HG03558 (cell line): ENCODE measurements at regions not wholly inside any gene's neighbourhood (a gene's known extent, or its start where the extent isn't known, plus 50 kb on each side); places are given as distances from the start of the nearest gene placed in this dataset.

Source experiments
- ATAC-seq: cut with Tn5 transposase; IDR thresholded peaks from one replicate; pipeline ENCODE4 v1.9.1; 2021; ENCODE audit warnings: moderate number of reproducible peaks; ENCODE audit not compliant: unreplicated experiment; ENCODE audit errors: extremely low read depth

DNA sequence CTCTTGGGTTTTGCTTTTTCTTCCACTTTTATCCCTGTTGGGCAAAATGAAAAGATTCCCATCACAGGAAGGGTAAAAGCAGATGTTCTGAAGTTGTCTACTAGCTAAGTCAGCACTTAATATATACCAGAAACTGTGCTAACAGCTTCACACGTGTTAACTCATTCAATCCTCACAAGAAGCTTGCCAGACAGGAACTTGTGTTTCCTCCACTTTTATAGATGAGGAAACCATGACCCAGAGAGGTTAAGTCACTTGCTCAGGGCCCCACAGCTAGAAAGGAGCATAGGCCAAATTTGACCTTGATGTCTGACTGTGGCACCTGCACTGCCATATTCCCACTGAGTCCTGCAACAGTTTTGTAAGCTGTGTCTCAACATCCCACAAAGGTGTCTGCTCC lies 76.8 kb upstream of the EPC2 start:
- no peak for ATAC-seq

DNA sequence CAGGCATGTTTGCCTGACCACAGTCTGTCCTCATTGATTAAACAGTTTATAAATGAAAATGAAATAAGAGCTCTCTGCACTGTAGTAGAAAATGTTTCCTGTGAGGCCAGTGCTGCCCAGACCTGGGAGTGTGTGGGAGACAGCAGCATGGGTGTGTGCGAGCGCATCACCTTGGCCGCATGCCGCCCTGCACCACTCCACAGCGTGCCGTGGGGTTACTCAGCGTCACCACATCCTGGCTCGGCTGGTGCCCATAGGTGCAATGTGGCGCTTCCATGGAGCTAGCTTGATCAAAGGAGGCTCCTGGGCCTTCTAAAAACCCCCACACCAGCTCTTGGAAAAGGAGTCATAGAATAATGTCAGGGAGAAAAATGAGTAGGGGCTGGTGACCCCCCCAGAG lies 76.0 kb upstream of the EPC2 start:
- no peak for ATAC-seq

DNA sequence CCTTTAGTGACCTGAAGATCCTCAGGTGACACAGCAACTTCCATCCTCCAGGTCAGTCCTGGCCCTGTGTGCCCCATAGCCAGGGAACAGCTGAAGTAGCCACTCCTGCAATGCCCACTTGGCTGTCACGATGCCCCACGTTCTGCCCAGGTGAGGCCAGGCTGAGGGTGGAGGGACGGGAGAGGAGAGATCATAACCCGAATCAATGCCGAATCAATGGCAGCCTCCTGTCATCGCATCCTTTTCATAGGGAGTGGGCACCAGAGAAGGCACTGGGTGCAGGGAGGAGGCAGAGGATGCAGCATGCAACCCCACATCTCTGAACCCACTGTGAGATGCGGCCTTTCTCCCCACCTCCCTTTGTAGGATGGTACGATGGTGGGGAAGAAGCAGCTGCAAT lies 75.3 kb upstream of the EPC2 start:
- no peak for ATAC-seq

DNA sequence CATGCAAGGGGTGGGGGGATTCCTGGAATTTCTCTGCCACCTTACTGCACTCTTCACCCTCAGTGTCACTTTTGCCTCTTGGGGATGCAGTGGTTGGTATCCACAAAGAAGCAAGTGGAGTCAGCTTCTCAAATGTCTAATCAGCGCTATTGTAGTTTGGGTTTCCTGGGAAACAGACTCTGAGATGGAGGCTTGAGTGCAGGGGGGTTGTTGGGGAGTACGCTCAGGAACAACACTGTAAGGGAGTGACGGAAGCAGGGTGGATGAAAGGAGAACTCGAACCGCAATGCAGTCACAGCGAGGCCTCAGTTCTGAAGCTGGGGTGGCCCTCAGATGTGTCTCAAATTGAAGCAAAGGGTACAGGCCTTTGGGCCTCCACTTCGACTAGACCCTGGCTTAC lies 73.6 kb upstream of the EPC2 start:
- no peak for ATAC-seq

DNA sequence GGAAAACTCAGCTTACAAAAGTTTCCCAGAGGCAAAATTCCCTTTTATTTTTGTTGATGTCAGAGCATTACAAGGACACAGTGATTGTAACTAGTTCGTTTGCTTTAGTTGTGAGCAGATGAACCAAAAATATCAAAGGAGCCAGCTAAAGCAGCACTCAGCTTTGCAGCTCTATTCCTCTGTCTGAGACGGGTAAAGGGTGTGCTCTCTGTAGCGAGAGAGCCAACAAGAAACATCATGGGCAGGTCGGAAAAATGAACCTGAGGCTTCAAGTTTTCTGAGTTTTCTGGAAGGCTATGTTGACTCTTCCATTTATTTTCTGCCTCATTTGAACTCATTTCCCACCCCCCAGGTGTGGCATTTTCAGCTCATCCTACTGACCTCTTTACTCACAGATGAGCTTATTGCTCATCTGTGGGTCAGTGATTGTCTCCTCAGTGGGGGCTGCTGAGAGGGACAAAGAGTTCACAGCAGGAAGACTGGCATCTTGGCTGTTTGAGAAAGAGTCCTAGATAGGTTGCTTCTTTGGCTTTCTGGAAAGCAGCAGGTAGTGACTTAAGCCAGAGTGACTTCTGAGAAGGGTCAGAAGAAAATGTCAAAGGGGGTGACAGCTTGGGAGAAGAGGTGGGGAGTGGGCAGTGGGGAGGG lies 66.6 kb upstream of the EPC2 start:
- no peak for ATAC-seq

DNA sequence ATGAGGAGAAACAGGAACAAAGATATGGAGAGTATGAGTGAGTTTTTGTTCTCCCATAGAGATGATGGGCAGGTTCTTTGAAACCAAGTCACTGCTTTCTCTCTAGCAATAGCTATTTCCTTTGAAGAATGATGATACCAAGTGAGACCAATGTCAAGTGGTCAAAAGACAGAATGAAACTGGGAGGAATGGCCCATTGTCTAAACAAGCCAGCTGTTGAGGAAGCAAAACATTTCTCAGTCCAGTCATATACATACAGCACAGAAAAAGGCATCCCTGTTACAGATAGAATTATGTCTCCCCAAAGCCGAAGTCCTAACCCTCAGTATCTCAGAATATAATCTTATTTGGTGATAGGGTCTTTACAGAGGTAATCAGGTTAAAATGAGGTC lies 66.1 kb upstream of the EPC2 start:
- ATAC-seq = peak; percentile 68

DNA sequence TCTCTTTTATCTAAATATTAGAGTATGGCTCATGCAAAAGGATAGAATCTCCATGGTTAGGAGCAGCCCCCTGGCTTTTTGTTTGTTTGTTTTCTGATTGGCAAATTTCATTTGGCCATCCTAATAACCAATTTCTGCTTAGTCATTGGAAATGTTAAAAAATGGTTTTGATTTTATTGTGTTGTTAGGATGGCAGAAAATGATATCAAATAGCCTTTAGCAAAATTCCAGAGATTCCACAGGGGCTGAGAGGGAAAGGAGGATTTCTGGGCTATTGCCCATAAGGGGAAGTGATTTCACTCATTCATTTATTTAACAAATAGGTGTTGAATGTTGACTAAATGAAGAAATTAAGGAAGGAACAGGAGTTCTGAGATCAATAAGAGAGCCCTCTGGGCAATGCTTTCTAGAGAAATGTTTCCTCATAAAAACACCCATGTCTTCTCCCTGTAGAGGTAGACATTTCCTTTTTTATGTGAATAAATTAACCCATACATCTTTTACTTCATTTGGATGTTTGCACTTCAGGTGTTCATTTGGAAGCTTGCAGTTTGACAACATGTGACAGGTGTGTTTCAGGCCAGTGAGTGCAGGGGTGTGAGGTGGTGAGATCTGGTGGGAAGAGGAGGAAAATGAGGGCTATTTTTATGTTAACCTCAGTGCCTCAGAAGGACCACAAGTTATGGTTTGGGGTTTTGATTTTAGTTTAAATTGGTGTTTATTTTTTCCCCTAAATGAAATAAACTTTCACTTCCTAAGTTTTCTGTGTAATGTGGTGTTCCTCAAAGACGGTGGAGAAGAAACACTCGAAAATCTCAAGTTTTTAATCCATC lies 61.7 kb upstream of the EPC2 start:
- no peak for ATAC-seq

DNA sequence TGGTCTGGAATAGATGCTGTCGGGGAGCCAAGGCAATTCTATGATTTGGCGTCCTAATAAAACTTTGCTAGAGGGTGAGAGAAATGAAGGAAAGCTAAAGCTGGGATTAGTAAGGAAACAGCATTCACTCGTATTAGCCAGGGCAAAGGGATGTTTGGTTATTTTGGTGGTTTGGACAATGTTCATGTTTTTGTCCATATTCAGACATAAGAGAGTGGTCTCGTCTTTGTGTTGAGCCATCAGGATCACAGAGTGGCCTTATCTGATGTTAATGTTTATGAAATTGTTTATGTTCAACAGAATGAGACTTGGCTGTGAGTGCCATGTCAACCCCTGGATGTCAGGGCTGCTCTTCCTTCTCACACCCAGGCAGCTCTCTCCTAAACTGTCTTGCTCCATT lies 58.9 kb upstream of the EPC2 start:
- no peak for ATAC-seq

DNA sequence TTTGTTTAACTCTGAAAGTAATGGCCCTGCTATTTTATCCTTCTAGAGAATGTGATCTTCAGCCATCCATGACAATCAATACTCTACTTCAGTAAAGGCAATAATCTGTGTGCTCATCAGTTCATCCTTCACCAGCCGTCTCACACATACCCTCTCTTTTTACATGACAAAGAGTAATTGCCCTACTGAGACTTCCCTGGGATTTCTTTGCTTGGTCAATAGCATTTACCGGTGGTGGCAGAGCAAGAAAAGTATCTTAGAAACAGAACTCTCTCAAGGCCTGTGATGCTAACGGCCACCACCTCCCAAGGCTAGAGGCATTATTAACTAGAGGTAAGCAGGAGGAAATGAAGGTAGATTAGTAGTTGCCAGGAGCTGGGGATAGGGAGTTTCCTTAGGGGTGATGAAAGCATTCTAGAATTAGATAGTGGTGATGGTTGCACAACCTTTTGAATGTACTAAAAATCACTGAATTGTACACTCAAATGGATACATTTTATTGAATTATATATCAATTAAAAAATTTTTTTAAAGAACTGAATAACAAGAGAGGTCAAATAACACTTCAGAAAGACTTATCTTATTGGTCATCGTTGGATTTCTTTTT lies 57.9 kb upstream of the EPC2 start:
- ATAC-seq = no peak

DNA sequence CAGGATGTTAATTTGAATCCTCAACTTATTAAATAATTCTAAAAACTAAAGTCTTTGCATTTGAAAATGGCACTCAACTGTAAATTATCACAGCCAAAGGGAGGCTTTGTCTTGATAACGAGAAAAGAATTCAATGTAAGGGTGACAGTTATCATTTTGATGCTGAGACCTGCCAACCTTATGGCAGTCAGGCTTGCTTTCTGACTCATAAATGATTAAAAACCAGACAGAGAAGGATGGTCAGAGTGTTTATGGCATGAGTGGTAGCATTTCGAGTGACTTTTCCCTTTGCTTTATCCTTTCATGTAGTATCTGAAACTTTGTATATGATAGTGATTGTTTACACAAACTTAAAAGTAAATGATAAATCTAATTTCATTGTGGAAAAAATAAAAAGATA lies 53.9 kb upstream of the EPC2 start:
- no peak for ATAC-seq

DNA sequence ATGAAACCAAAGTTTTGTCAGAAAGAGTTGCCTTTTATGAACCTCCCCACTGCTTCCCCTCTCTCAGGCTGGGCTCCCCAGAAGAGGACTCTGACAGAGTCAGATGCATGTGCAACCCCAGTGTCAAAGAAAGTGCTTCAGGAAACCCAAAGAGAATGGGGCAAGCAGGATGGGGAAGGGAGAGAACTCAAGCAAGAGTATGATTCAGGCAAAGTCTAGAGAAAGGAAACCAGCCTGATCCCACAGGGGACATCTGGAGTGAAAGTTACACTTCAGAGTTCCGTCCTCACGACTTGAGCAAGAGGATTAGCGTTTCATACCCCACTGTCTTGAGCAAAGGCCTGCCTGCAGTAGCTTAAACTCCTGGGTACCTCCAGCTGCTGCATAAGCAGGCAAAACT lies 51.8 kb upstream of the EPC2 start:
- no peak for ATAC-seq

DNA sequence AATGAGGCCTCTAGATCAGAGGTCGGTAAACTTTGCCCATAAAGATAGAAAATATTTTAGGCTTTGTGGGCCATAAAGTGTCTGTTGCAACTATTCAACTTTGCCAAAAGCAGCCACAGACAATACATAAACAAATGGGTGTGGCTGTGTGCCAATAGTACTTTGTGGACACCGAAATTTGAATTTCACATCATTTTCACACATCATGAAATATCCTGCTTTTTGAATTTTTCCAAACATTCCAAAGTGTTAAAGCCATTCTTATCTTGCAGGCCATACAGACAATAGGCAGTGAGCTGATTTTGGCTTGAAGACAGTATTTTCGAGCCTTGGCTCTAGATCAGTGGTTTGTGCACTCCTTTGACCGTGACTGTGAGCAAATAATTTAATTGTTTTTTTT lies 51.1 kb upstream of the EPC2 start:
- ATAC-seq = no peak

DNA sequence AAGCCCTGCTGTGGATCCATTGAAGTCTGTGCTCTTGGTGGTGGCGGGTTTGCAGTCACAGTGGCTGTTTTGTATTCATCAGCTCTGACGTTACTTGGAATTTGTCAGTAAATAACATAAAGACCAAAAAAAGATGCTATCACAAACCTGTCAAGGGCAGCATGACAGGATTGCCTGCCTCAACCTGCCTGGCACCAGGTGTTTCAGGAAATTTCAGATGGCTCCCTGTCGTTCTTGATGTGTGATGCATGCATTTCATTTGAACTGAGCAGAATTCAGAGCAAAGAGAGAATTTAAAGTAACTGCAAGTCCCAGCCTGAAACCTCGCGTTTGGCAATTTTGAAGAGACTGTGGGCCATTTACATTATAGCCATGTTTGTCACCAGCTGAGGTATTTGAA lies 50.3 kb upstream of the EPC2 start:
- no peak for ATAC-seq
